ENCODE measurements at regions not wholly inside any gene's neighbourhood (a gene's known extent, or its start where the extent isn't known, plus 50 kb on each side); places are given as distances from the start of the nearest gene placed in this dataset.

- no peak for TF ChIP-seq EZH2 (IDR thresholded peaks at IDR 0.05; ENCODE audit: low read depth, unreplicated experiment)
- no peak for TF ChIP-seq EZH2phosphoT487 (IDR thresholded peaks at IDR 0.05; ENCODE audit: unreplicated experiment)
- TF ChIP-seq CTCF (conservative IDR thresholded peaks at IDR 0.05; ENCODE audit: low read depth in 2 of 2) = no peak
- TF ChIP-seq STAT1 (IDR thresholded peaks at IDR 0.05; ENCODE audit: unreplicated experiment) = no peak
- no peak for TF ChIP-seq POLR2AphosphoS5 (IDR thresholded peaks at IDR 0.05; ENCODE audit: low read depth)
- no peak for TF ChIP-seq CREB1 (CRISPR knock-in tag; IDR thresholded peaks at IDR 0.05; ENCODE audit: low read depth)
- TF ChIP-seq, protein P1, sequence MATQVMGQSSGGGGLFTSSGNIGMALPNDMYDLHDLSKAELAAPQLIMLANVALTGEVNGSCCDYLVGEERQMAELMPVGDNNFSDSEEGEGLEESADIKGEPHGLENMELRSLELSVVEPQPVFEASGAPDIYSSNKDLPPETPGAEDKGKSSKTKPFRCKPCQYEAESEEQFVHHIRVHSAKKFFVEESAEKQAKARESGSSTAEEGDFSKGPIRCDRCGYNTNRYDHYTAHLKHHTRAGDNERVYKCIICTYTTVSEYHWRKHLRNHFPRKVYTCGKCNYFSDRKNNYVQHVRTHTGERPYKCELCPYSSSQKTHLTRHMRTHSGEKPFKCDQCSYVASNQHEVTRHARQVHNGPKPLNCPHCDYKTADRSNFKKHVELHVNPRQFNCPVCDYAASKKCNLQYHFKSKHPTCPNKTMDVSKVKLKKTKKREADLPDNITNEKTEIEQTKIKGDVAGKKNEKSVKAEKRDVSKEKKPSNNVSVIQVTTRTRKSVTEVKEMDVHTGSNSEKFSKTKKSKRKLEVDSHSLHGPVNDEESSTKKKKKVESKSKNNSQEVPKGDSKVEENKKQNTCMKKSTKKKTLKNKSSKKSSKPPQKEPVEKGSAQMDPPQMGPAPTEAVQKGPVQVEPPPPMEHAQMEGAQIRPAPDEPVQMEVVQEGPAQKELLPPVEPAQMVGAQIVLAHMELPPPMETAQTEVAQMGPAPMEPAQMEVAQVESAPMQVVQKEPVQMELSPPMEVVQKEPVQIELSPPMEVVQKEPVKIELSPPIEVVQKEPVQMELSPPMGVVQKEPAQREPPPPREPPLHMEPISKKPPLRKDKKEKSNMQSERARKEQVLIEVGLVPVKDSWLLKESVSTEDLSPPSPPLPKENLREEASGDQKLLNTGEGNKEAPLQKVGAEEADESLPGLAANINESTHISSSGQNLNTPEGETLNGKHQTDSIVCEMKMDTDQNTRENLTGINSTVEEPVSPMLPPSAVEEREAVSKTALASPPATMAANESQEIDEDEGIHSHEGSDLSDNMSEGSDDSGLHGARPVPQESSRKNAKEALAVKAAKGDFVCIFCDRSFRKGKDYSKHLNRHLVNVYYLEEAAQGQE (IDR thresholded peaks at IDR 0.05; ENCODE audit: unreplicated experiment) = no peak
- no peak for TF ChIP-seq ZNF114 (CRISPR knock-in tag; IDR thresholded peaks at IDR 0.05)
- TF ChIP-seq JUNB (IDR thresholded peaks at IDR 0.05; ENCODE audit: unreplicated experiment) = no peak
- no peak for TF ChIP-seq ETS1 (IDR thresholded peaks at IDR 0.05)
- no peak for TF ChIP-seq ZNF331 (CRISPR knock-in tag; IDR thresholded peaks at IDR 0.05; ENCODE audit: low read depth)
- TF ChIP-seq NANOG (IDR thresholded peaks at IDR 0.05; ENCODE audit: borderline replicate concordance) = no peak
Observed at GRCh38 chr9:108050894-108051293, 561.3 kb upstream of the KLF4 start.

Data from GM23338 (cell line).